IPS-15b (cell line): ENCODE measurements at regions not wholly inside any gene's neighbourhood (a gene's known extent, or its start where the extent isn't known, plus 50 kb on each side); places are given as distances from the start of the nearest gene placed in this dataset.

ENCODE experiments used
- H3K27me3 ChIP-seq: one replicate; pipeline ENCODE4 v1.6.1; 2013; ENCODE audit warnings: low read length; ENCODE audit not compliant: control insufficient read depth, insufficient read depth
- H3K36me3 ChIP-seq: one replicate; pipeline ENCODE4 v1.6.1; 2013; ENCODE audit warnings: low read length; ENCODE audit not compliant: control insufficient read depth, insufficient read depth
- H3K4me1 ChIP-seq: one replicate; pipeline ENCODE4 v1.6.1; 2013; ENCODE audit warnings: mild to moderate bottlenecking, low read length; ENCODE audit not compliant: control insufficient read depth, insufficient read depth
- H3K4me3 ChIP-seq: one replicate; pipeline ENCODE4 v1.5.1; 2013; ENCODE audit warnings: low read depth, low read length
- H3K9ac ChIP-seq: one replicate; pipeline ENCODE4 v1.6.1; 2013; ENCODE audit warnings: low read depth, mild to moderate bottlenecking, low read length
- H3K9me3 ChIP-seq: one replicate; pipeline ENCODE4 v1.6.1; 2013; ENCODE audit warnings: mild to moderate bottlenecking, low read length; ENCODE audit not compliant: control insufficient read depth, insufficient read depth

GRCh38 chr4:120177603-120178002, 111.0 kb upstream of the MAD2L1 start:
- Histone ChIP-seq H3K4me3 (no peak overlapping the region), H3K9me3 (no peaks in the 10 kb centered on the region), H3K4me1 (no peaks in the 10 kb centered on the region), H3K27me3 (no peaks in the 10 kb centered on the region), H3K36me3 (no peaks in the 10 kb centered on the region), H3K9ac (no peak overlapping the region)

DNA sequence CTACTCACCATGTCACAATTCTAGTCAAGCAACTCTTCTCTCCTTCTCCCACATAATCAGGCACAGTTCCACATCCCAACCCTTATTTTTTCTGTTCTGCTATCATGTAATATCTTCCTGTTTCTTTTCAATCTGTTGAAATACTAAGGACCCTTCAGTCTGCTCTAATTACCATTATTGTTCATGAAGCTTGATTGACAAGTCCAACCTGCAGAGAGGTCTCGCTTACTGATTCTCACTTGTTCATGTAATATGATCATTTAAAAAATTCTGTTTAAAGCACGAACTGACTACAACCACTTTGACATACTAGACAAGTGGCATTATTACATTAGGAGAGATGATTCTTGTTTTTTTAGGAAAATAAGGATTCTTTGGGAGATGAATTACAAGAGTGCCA, 108.6 kb upstream of the MAD2L1 start:
- no peaks in the 10 kb centered on the region for H3K9me3 ChIP-seq
- H3K9ac ChIP-seq = no peak overlapping the region
- H3K4me1 ChIP-seq = no peaks in the 10 kb centered on the region
- no peaks in the 10 kb centered on the region for H3K27me3 ChIP-seq
- H3K4me3 ChIP-seq = no peak overlapping the region
- no peaks in the 10 kb centered on the region for H3K36me3 ChIP-seq

DNA sequence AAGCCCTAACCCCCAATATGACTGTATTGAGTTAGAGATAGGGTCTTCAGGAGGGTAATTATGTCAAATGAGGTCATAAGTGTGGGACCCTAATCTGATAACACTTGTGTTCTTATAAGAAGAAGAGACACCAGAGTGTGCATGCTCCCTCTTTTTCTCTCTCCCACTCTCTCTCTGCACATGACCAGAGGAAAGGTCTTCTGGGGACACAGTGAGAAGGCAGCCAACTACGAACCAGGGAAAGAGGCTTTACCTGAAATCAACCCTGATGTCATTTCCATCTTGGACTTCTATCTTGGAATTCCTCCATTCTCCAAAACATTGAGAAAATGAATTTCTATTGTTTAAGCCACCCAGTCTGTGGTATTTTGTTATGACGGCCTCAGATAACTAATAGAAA, 97.2 kb upstream of the MAD2L1 start:
- no peaks in the 10 kb centered on the region for H3K36me3 ChIP-seq
- H3K27me3 ChIP-seq = no peaks in the 10 kb centered on the region
- no peaks in the 10 kb centered on the region for H3K9me3 ChIP-seq
- peaks cover 4% of the 10 kb centered on the region for H3K4me1 ChIP-seq
- H3K4me3 ChIP-seq = no peak overlapping the region
- no peak overlapping the region for H3K9ac ChIP-seq

GRCh38 chr4:120158841-120159463, 92.3 kb upstream of the MAD2L1 start:
- no peak overlapping the region for H3K9ac ChIP-seq
- H3K9me3 ChIP-seq = no peaks in the 10 kb centered on the region
- H3K36me3 ChIP-seq = no peaks in the 10 kb centered on the region
- H3K27me3 ChIP-seq = no peaks in the 10 kb centered on the region
- H3K4me1 ChIP-seq = peaks cover 4% of the 10 kb centered on the region
- H3K4me3 ChIP-seq = no peak overlapping the region

DNA sequence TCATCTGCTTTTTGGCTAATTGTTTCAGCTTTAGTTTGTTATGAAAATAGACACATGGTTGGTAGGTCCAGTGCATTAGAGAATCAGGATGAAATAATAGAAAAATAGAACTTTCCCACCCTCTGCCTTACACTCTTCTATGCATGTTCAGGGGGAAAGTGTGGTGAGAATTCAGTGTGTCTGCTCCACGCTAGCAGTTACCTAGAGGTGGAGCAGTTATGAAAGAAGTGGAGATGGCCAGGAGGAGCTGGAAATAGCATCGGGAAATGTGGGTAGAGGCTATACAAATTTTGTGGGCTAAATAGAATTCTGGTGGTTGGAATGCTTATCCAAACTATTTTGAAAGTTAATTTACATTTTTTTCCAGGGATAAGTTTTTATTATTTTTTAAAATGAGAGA, 91.4 kb upstream of the MAD2L1 start:
- no peaks in the 10 kb centered on the region for H3K27me3 ChIP-seq
- H3K36me3 ChIP-seq = no peaks in the 10 kb centered on the region
- peaks cover 4% of the 10 kb centered on the region for H3K4me1 ChIP-seq
- no peak overlapping the region for H3K4me3 ChIP-seq
- H3K9ac ChIP-seq = no peak overlapping the region
- H3K9me3 ChIP-seq = no peaks in the 10 kb centered on the region

- H3K4me3 ChIP-seq = no peak overlapping the region
- H3K9ac ChIP-seq = no peak overlapping the region
- H3K36me3 ChIP-seq = no peaks in the 10 kb centered on the region
- H3K27me3 ChIP-seq = no peaks in the 10 kb centered on the region
- peaks cover 4% of the 10 kb centered on the region for H3K4me1 ChIP-seq
- no peaks in the 10 kb centered on the region for H3K9me3 ChIP-seq
These were observed 89.6 kb upstream of the MAD2L1 start for GRCh38 chr4:120156120-120156718.

DNA sequence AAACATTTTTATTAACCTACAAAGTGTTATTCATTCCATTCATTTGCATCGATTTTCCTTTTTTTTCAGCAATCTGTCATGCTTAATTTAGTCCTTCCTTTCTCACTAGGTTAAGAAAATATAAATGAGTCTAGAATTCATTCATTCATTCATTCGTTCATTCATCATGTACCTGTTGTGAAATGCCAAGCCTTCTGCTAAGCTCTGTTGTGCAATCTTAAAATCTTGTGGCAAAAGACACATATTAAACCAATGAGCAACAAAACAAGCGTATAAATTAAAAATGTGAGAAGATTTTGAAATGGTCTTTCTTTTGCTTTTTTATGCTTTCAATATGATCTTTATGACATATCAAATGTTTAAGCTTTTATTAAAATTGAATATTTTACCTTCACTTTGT, 88.6 kb upstream of the MAD2L1 start:
- H3K4me3 ChIP-seq = no peak overlapping the region
- H3K4me1 ChIP-seq = peaks cover 4% of the 10 kb centered on the region
- H3K36me3 ChIP-seq = no peaks in the 10 kb centered on the region
- H3K9me3 ChIP-seq = no peaks in the 10 kb centered on the region
- no peaks in the 10 kb centered on the region for H3K27me3 ChIP-seq
- no peak overlapping the region for H3K9ac ChIP-seq

GRCh38 chr4:120144634-120145033, 78.0 kb upstream of the MAD2L1 start:
- Histone ChIP-seq H3K27me3 (no peaks in the 10 kb centered on the region), H3K9ac (no peak overlapping the region), H3K9me3 (no peaks in the 10 kb centered on the region), H3K4me3 (no peak overlapping the region), H3K4me1 (no peaks in the 10 kb centered on the region), H3K36me3 (no peaks in the 10 kb centered on the region)

DNA sequence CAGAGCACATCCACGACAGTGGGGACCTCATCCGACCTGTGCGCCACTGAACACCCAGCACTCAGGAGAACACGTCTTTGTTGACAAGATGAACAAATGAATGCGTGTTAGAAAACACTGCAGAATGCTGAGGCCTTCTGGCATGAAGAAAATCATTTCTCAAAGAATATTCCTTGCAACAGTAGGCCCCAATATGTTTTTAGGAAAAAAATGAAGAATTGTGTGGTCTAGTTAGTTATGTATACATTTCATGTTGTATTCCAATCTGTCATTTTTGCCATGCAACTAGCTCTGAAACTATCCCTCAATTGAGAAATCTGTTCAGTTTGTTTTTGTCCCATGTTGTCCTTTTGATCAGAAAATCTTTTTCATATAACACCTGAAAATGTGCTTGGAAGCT, 77.4 kb upstream of the MAD2L1 start:
- H3K36me3 ChIP-seq = no peaks in the 10 kb centered on the region
- no peak overlapping the region for H3K9ac ChIP-seq
- no peak overlapping the region for H3K4me3 ChIP-seq
- H3K4me1 ChIP-seq = no peaks in the 10 kb centered on the region
- no peaks in the 10 kb centered on the region for H3K9me3 ChIP-seq
- no peaks in the 10 kb centered on the region for H3K27me3 ChIP-seq

DNA sequence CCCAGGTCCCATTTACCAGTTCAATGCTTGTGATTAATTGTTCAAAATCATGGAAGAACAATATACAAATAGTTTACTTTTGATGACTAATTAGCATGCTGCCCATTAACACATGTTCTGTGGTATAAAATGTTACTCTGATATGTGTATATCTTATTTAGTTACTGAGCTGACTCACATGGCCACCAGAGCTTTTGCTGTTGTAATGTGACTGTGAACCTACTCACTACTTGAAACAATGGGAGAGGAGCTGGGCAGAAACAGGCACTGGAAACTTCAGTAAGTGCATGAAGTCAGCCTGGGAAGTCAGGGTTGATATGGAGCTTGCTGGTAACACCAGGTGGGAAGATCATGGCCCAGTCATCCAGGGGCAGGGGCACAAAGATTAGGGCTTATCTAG, 72.7 kb upstream of the MAD2L1 start:
- Histone ChIP-seq H3K4me1 (no peaks in the 10 kb centered on the region), H3K27me3 (no peaks in the 10 kb centered on the region), H3K36me3 (no peaks in the 10 kb centered on the region), H3K9me3 (no peaks in the 10 kb centered on the region), H3K9ac (no peak overlapping the region), H3K4me3 (no peak overlapping the region)

GRCh38 chr4:120132935-120133334, 66.3 kb upstream of the MAD2L1 start:
- H3K4me1 ChIP-seq = no peaks in the 10 kb centered on the region

GRCh38 chr4:120130786-120131185, 64.1 kb upstream of the MAD2L1 start:
- Histone ChIP-seq H3K27me3 (no peaks in the 10 kb centered on the region), H3K9ac (no peak overlapping the region), H3K9me3 (no peaks in the 10 kb centered on the region), H3K36me3 (no peaks in the 10 kb centered on the region), H3K4me1 (no peaks in the 10 kb centered on the region), H3K4me3 (no peak overlapping the region)

More at GRCh38 chr4:120132935-120133334, 66.3 kb upstream of the MAD2L1 start:
- Histone ChIP-seq H3K9ac (no peak overlapping the region), H3K4me3 (no peak overlapping the region), H3K36me3 (no peaks in the 10 kb centered on the region), H3K27me3 (no peaks in the 10 kb centered on the region), H3K9me3 (no peaks in the 10 kb centered on the region)
